ENCODE measurements at regions not wholly inside any gene's neighbourhood (a gene's known extent, or its start where the extent isn't known, plus 50 kb on each side); places are given as distances from the start of the nearest gene placed in this dataset.

GRCh38 chr20:7420345-7420744 is 519.9 kb downstream of the HAO1 start:
- DNase-seq = no peak

- no peak for DNase-seq
These were observed 513.3 kb downstream of the HAO1 start for GRCh38 chr20:7426890-7427496.

- no peak for DNase-seq
These were observed 511.3 kb downstream of the HAO1 start for GRCh38 chr20:7428946-7429345.

GRCh38 chr20:7432612-7433011 is 507.6 kb downstream of the HAO1 start:
- no peak for DNase-seq

- DNase-seq = no peak
These were observed 502.9 kb downstream of the HAO1 start for GRCh38 chr20:7437311-7437710.

GRCh38 chr20:7449269-7449668 is 491.0 kb downstream of the HAO1 start:
- DNase-seq = no peak

GRCh38 chr20:7452890-7453289 is 487.4 kb downstream of the HAO1 start:
- DNase-seq = no peak

GRCh38 chr20:7454047-7454446 is 486.2 kb downstream of the HAO1 start:
- no peak for DNase-seq

GRCh38 chr20:7458459-7458858 is 481.8 kb downstream of the HAO1 start:
- no peak for DNase-seq

- no peak for DNase-seq
These were observed 481.2 kb downstream of the HAO1 start for GRCh38 chr20:7459083-7459482.

- no peak for DNase-seq
These were observed 477.0 kb downstream of the HAO1 start for GRCh38 chr20:7463290-7463689.

- DNase-seq = no peak
These were observed 469.3 kb downstream of the HAO1 start for GRCh38 chr20:7470912-7471311.

- DNase-seq = no peak
These were observed 450.0 kb downstream of the HAO1 start for GRCh38 chr20:7490288-7490687.

- DNase-seq = no peak
These were observed 448.0 kb downstream of the HAO1 start for GRCh38 chr20:7492257-7492656.

- DNase-seq = no peak
These were observed 446.9 kb downstream of the HAO1 start for GRCh38 chr20:7493311-7493710.

GRCh38 chr20:7496394-7496991 is 443.8 kb downstream of the HAO1 start:
- no peak for DNase-seq

GRCh38 chr20:7497985-7498384 is 442.3 kb downstream of the HAO1 start:
- no peak for DNase-seq

- DNase-seq = no peak
These were observed 441.1 kb downstream of the HAO1 start for GRCh38 chr20:7499201-7499600.

- no peak for DNase-seq
These were observed 440.0 kb downstream of the HAO1 start for GRCh38 chr20:7500231-7500663.

GRCh38 chr20:7503501-7503900 is 436.8 kb downstream of the HAO1 start:
- DNase-seq = no peak

GRCh38 chr20:7505152-7505834 is 435.0 kb downstream of the HAO1 start:
- DNase-seq = no peak

- no peak for DNase-seq
These were observed 434.4 kb downstream of the HAO1 start for GRCh38 chr20:7505835-7506221.

GRCh38 chr20:7516621-7517111 is 423.6 kb downstream of the HAO1 start:
- no peak for DNase-seq

- DNase-seq = no peak
These were observed 419.9 kb downstream of the HAO1 start for GRCh38 chr20:7520361-7520760.

Measured in inflammatory macrophage (primary cell).